CD4-positive, alpha-beta T cell (primary cell): ENCODE measurements at regions not wholly inside any gene's neighbourhood (a gene's known extent, or its start where the extent isn't known, plus 50 kb on each side); places are given as distances from the start of the nearest gene placed in this dataset.

Experiments
- ATAC-seq: fragments of 200-7000 bp; cut with Tn5 transposase; one replicate; pipeline ENCODE4 v1.10.0; 2022; ENCODE audit warnings: mild to moderate bottlenecking; ENCODE audit not compliant: poor library complexity
- CTCF ChIA-PET: fragments of 350-600 bp; sonication (Branson Sonifier 250); formaldehyde crosslinking; loops from one replicate; lab custom pipeline; 2021; ENCODE audit warnings: antibody characterized with exemption, inconsistent platforms; lab: Charles Lee
- POLR2A ChIA-PET: fragments of 350-600 bp; sonication (Branson Sonifier 250); formaldehyde crosslinking; loops from one replicate; lab custom pipeline; 2021; ENCODE audit warnings: antibody characterized with exemption, inconsistent platforms; lab: Charles Lee
- DNase-seq, 14 experiments: peaks; one replicate each; pipeline ENCODE4 v3.0.0-alpha.2; 2013 to 2020; ENCODE audit warnings: mixed read lengths in 2 of 14
- H3K27ac ChIP-seq, 2 donors: one replicate each; pipeline versions ENCODE4 v1.5.1 to v1.7.0; 2013; ENCODE audit warnings: low read length in 2 of 2, low read depth in 1 of 2, mild to moderate bottlenecking in 1 of 2
- H3K27me3 ChIP-seq, 2 experiments: 1 replicate in 1 of 2; 2 replicates in 1 of 2; pipeline versions ENCODE4 v1.6.1 to v1.7.0; 2013; ENCODE audit warnings: low read length in 2 of 2, control low read depth in 1 of 2, mild to moderate bottlenecking in 1 of 2, moderate library complexity in 1 of 2; ENCODE audit not compliant: insufficient read depth in 2 of 2, control insufficient read depth in 1 of 2
- H3K36me3 ChIP-seq: one replicate; pipeline ENCODE4 v1.6.1; 2013; ENCODE audit warnings: low read length, control low read depth; ENCODE audit not compliant: insufficient read depth
- H3K4me1 ChIP-seq: one replicate; pipeline ENCODE4 v1.6.1; 2013; ENCODE audit warnings: low read length, control low read depth; ENCODE audit not compliant: insufficient read depth
- H3K4me3 ChIP-seq: one replicate; pipeline ENCODE4 v1.5.1; 2013; ENCODE audit warnings: mild to moderate bottlenecking, low read length, moderate library complexity
- H3K9me3 ChIP-seq, 2 experiments: 1 replicate in 1 of 2; 2 replicates in 1 of 2; pipeline versions ENCODE4 v1.6.1 to v1.7.0; 2013; ENCODE audit warnings: low read length in 2 of 2, mild to moderate bottlenecking in 2 of 2, control low read depth in 1 of 2, moderate library complexity in 1 of 2; ENCODE audit not compliant: control insufficient read depth in 1 of 2, insufficient read depth in 1 of 2
- H3K27ac Mint-ChIP-seq: one replicate; pipeline ENCODE4 v1.8.0; 2020; ENCODE audit warnings: mixed read lengths
- H3K27me3 Mint-ChIP-seq: one replicate; pipeline ENCODE4 v1.8.0; 2021; ENCODE audit warnings: mixed read lengths
- H3K36me3 Mint-ChIP-seq: one replicate; pipeline ENCODE4 v1.8.0; 2021; ENCODE audit warnings: low read depth, mixed read lengths
- H3K4me1 Mint-ChIP-seq: one replicate; pipeline ENCODE4 v1.8.0; 2021; ENCODE audit warnings: low read depth, mixed read lengths
- H3K4me3 Mint-ChIP-seq: one replicate; pipeline ENCODE4 v1.8.0; 2020; ENCODE audit warnings: mild to moderate bottlenecking, mixed read lengths
- H3K9me3 Mint-ChIP-seq: one replicate; pipeline ENCODE4 v1.8.0; 2020; ENCODE audit warnings: mixed read lengths
- intact Hi-C, 2 experiments: fragments of 100-400 bp; cut with DNase I in 1 of 2; cut with micrococcal nuclease in 1 of 2; formaldehyde crosslinking; loops; one replicate each; pipeline versions ENCODE4 v1.15.1 to v1.9.0; 2023 to 2025; cut with DNase I, micrococcal nuclease
- TF ChIP-seq, protein P1 (sequence below): fragments of 200-600 bp; IDR thresholded peaks from one replicate; pipeline ENCODE4 v1.8.0; 2022; ENCODE audit warnings: antibody characterized with exemption, mild to moderate bottlenecking

GRCh38 chr17:70390049-70390448 is 220.7 kb downstream of the KCNJ2 start:
- ChIA-PET POLR2A (no interaction called here), CTCF (no interaction called here)
- H3K27ac ChIP-seq = no peak overlapping the region
- no peak overlapping the region for H3K27ac Mint-ChIP-seq
- H3K4me1 ChIP-seq = no peaks in the 10 kb centered on the region
- H3K4me1 Mint-ChIP-seq = no peaks in the 10 kb centered on the region
- H3K36me3 ChIP-seq = no peaks in the 10 kb centered on the region
- H3K27me3 ChIP-seq = no peaks in the 10 kb centered on the region
- no peaks in the 10 kb centered on the region for H3K27me3 Mint-ChIP-seq
- H3K4me3 Mint-ChIP-seq = no peak overlapping the region
- no peak overlapping the region for H3K4me3 ChIP-seq
- H3K9me3 ChIP-seq = peaks cover 0 to 9% of the 10 kb centered on the region in 2 experiments
- no peaks in the 10 kb centered on the region for H3K9me3 Mint-ChIP-seq
- ATAC-seq (no peak), DNase-seq (no peak)
- intact Hi-C loops = no loop called here
- no peaks in the 10 kb centered on the region for H3K36me3 Mint-ChIP-seq
- TF ChIP-seq, protein P1, sequence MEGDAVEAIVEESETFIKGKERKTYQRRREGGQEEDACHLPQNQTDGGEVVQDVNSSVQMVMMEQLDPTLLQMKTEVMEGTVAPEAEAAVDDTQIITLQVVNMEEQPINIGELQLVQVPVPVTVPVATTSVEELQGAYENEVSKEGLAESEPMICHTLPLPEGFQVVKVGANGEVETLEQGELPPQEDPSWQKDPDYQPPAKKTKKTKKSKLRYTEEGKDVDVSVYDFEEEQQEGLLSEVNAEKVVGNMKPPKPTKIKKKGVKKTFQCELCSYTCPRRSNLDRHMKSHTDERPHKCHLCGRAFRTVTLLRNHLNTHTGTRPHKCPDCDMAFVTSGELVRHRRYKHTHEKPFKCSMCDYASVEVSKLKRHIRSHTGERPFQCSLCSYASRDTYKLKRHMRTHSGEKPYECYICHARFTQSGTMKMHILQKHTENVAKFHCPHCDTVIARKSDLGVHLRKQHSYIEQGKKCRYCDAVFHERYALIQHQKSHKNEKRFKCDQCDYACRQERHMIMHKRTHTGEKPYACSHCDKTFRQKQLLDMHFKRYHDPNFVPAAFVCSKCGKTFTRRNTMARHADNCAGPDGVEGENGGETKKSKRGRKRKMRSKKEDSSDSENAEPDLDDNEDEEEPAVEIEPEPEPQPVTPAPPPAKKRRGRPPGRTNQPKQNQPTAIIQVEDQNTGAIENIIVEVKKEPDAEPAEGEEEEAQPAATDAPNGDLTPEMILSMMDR = no peak

GRCh38 chr17:70394473-70395232 is 225.3 kb downstream of the KCNJ2 start:
- Mint-ChIP-seq H3K4me1 (no peaks in the 10 kb centered on the region), H3K36me3 (no peaks in the 10 kb centered on the region), H3K4me3 (no peak overlapping the region), H3K27ac (no peak overlapping the region), H3K9me3 (peaks cover 5% of the 10 kb centered on the region), H3K27me3 (peaks cover 6% of the 10 kb centered on the region)
- ATAC-seq = no peak
- H3K4me1 ChIP-seq = no peaks in the 10 kb centered on the region
- ChIA-PET CTCF (no interaction called here), POLR2A (no interaction called here)
- no peaks in the 10 kb centered on the region for H3K36me3 ChIP-seq
- H3K27me3 ChIP-seq = no peaks in the 10 kb centered on the region
- intact Hi-C loops = no loop called here
- no peak overlapping the region for H3K4me3 ChIP-seq
- no peak for DNase-seq
- no peak overlapping the region for H3K27ac ChIP-seq
- TF ChIP-seq, protein P1 = no peak
- peaks cover 0 to under 1% of the 10 kb centered on the region in 2 experiments for H3K9me3 ChIP-seq

GRCh38 chr17:70405492-70406220 is 236.3 kb downstream of the KCNJ2 start:
- Histone ChIP-seq H3K4me3 (no peak overlapping the region), H3K9me3 (no peaks in the 10 kb centered on the region), H3K27me3 (no peaks in the 10 kb centered on the region), H3K27ac (no peak overlapping the region), H3K4me1 (no peaks in the 10 kb centered on the region), H3K36me3 (no peaks in the 10 kb centered on the region)
- Mint-ChIP-seq H3K36me3 (no peaks in the 10 kb centered on the region), H3K4me1 (no peaks in the 10 kb centered on the region), H3K27me3 (no peaks in the 10 kb centered on the region), H3K9me3 (no peaks in the 10 kb centered on the region), H3K27ac (no peak overlapping the region), H3K4me3 (no peak overlapping the region)
- intact Hi-C loops = no loop called here
- CTCF ChIA-PET = no interaction called here
- POLR2A ChIA-PET = no interaction called here
- DNase-seq (peak in 2 of 14 experiments; percentile 32 to 40), ATAC-seq (no peak)
- TF ChIP-seq, protein P1 = no peak
